ENCODE measurements at regions not wholly inside any gene's neighbourhood (a gene's known extent, or its start where the extent isn't known, plus 50 kb on each side); places are given as distances from the start of the nearest gene placed in this dataset.

DNA sequence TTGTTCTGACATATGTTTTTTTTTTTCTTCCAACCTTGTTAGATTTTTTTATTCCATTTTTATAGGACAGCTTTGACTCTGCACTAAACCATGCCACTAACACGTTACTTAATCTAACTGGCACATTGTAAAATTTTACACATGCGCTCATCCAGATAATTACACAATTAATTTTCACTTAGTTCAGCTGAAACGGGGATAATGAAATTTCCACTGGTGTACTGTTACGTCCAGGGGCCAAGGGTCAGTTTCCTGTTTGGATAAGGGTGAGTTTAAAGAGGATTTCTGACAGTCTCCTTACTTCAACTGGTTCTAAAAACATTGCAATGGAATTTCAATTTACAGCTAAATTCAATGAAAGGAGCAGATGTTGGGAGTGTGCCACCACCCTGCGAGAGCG lies 221.8 kb upstream of the CEP162 start:
- ATAC-seq (no peak), DNase-seq (no peak)
- Histone ChIP-seq H3K9me3 (no peaks in the 10 kb centered on the region), H3K4me1 (no peaks in the 10 kb centered on the region), H3K4me3 (no peak overlapping the region), H3K36me3 (replicated peaks in 1 of 2; ENCODE audit: insufficient read depth in 1 of 2, low read depth in 2 of 2) (no peaks in the 10 kb centered on the region), H3K27me3 (no peaks in the 10 kb centered on the region), H3K27ac (no peak overlapping the region)
- WGBS, 2 donors, result 23 to 24% methylated on average over 6 of the region's 6 CpGs
- intact Hi-C loops (cut with DNase I), result no loop called here
- TF ChIP-seq POLR2A (IDR thresholded peaks at IDR 0.05), result no peak
- TF ChIP-seq, protein P1, sequence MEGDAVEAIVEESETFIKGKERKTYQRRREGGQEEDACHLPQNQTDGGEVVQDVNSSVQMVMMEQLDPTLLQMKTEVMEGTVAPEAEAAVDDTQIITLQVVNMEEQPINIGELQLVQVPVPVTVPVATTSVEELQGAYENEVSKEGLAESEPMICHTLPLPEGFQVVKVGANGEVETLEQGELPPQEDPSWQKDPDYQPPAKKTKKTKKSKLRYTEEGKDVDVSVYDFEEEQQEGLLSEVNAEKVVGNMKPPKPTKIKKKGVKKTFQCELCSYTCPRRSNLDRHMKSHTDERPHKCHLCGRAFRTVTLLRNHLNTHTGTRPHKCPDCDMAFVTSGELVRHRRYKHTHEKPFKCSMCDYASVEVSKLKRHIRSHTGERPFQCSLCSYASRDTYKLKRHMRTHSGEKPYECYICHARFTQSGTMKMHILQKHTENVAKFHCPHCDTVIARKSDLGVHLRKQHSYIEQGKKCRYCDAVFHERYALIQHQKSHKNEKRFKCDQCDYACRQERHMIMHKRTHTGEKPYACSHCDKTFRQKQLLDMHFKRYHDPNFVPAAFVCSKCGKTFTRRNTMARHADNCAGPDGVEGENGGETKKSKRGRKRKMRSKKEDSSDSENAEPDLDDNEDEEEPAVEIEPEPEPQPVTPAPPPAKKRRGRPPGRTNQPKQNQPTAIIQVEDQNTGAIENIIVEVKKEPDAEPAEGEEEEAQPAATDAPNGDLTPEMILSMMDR (IDR thresholded peaks at IDR 0.05), result no peak

GRCh38 chr6:84448331-84448730 lies 220.9 kb upstream of the CEP162 start:
- ATAC-seq (no peak), DNase-seq (no peak)
- no peaks in the 10 kb centered on the region for H3K4me1 ChIP-seq
- no peak overlapping the region for H3K27ac ChIP-seq
- TF ChIP-seq POLR2A (IDR thresholded peaks at IDR 0.05), result no peak
- TF ChIP-seq, protein P1 (IDR thresholded peaks at IDR 0.05), result no peak
- intact Hi-C loops (cut with DNase I), result no loop called here
- H3K4me3 ChIP-seq, result no peak overlapping the region
- no peaks in the 10 kb centered on the region for H3K9me3 ChIP-seq
- WGBS, 2 donors, result 68 to 69% methylated on average over 2 of the region's 2 CpGs
- no peaks in the 10 kb centered on the region for H3K27me3 ChIP-seq
- H3K36me3 ChIP-seq (replicated peaks in 1 of 2; ENCODE audit: insufficient read depth in 1 of 2, low read depth in 2 of 2), result no peaks in the 10 kb centered on the region

- H3K4me3 ChIP-seq, result no peak overlapping the region
- ATAC-seq, result no peak
- WGBS, 2 donors, result 49 to 54% methylated on average over 3 of the region's 3 CpGs
- intact Hi-C loops (cut with DNase I), result no loop called here
- H3K4me1 ChIP-seq, result no peaks in the 10 kb centered on the region
- H3K36me3 ChIP-seq (replicated peaks in 1 of 2; ENCODE audit: insufficient read depth in 1 of 2, low read depth in 2 of 2), result no peaks in the 10 kb centered on the region
- TF ChIP-seq POLR2A (IDR thresholded peaks at IDR 0.05), result no peak
- TF ChIP-seq, protein P1 (IDR thresholded peaks at IDR 0.05), result no peak
- H3K27me3 ChIP-seq, result no peaks in the 10 kb centered on the region
- H3K9me3 ChIP-seq, result no peaks in the 10 kb centered on the region
- no peak overlapping the region for H3K27ac ChIP-seq
- no peak for DNase-seq
Measured at GRCh38 chr6:84447651-84448050, 220.2 kb upstream of the CEP162 start.

DNA sequence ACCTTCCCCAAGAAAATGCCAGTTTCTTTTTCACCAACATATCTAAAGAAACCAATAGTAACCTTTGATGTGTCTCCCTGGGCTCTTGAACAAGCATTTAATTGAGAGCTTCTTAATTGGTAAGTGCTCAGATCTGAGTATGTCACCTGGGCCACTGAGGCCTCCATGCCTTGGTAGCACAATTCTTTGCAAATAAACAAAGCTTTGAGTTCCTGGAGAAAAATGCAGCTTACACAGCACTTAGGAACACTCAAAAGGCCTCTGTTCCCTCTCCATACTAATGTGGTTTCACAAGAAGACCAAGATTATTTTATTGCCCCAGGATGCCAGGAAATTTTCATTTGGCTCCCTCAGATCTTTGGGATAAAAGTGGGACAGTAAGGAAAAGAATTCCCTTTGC lies 217.6 kb upstream of the CEP162 start:
- TF ChIP-seq, protein P1 (IDR thresholded peaks at IDR 0.05), result no peak
- no peak for TF ChIP-seq POLR2A (IDR thresholded peaks at IDR 0.05)
- no peaks in the 10 kb centered on the region for H3K4me1 ChIP-seq
- H3K36me3 ChIP-seq (replicated peaks in 1 of 2; ENCODE audit: insufficient read depth in 1 of 2, low read depth in 2 of 2), result no peaks in the 10 kb centered on the region
- H3K27ac ChIP-seq, result no peak overlapping the region
- ATAC-seq (no peak), DNase-seq (no peak)
- intact Hi-C loops (cut with DNase I), result no loop called here
- no peaks in the 10 kb centered on the region for H3K27me3 ChIP-seq
- H3K4me3 ChIP-seq, result no peak overlapping the region
- H3K9me3 ChIP-seq, result no peaks in the 10 kb centered on the region

GRCh38 chr6:84442208-84442607 lies 214.8 kb upstream of the CEP162 start:
- TF ChIP-seq, protein P1 (IDR thresholded peaks at IDR 0.05), result no peak
- no peak for TF ChIP-seq POLR2A (IDR thresholded peaks at IDR 0.05)
- no peak for ATAC-seq
- WGBS, 2 donors, result 69 to 78% methylated on average over 3 of the region's 3 CpGs

More at GRCh38 chr6:84442208-84442607, 214.8 kb upstream of the CEP162 start:
- intact Hi-C loops (cut with DNase I), result no loop called here
- no peaks in the 10 kb centered on the region for H3K36me3 ChIP-seq (replicated peaks in 1 of 2; ENCODE audit: insufficient read depth in 1 of 2, low read depth in 2 of 2)
- no peaks in the 10 kb centered on the region for H3K27me3 ChIP-seq
- H3K4me3 ChIP-seq, result no peak overlapping the region
- no peaks in the 10 kb centered on the region for H3K9me3 ChIP-seq
- H3K4me1 ChIP-seq, result no peaks in the 10 kb centered on the region
- H3K27ac ChIP-seq, result no peak overlapping the region
- no peak for DNase-seq

All from body of pancreas (tissue), 4 donors.